GM21526 (cell line): ENCODE measurements at regions not wholly inside any gene's neighbourhood (a gene's known extent, or its start where the extent isn't known, plus 50 kb on each side); places are given as distances from the start of the nearest gene placed in this dataset.

Experiments used
- ATAC-seq: cut with Tn5 transposase; IDR thresholded peaks from one replicate; pipeline ENCODE4 v1.9.1; 2021; ENCODE audit warnings: moderate library complexity; ENCODE audit not compliant: unreplicated experiment, low FRiP score

GRCh38 chr12:58803908-58804307 lies 116.4 kb downstream of the LRIG3 start:
- ATAC-seq = no peak

GRCh38 chr12:58804749-58805148 lies 115.6 kb downstream of the LRIG3 start:
- ATAC-seq = no peak

GRCh38 chr12:58809064-58809607 lies 111.2 kb downstream of the LRIG3 start:
- ATAC-seq = no peak

GRCh38 chr12:58811346-58811745 lies 109.0 kb downstream of the LRIG3 start:
- ATAC-seq = no peak

GRCh38 chr12:58812214-58812613 lies 108.1 kb downstream of the LRIG3 start:
- ATAC-seq = no peak

- no peak for ATAC-seq
These were observed 106.3 kb downstream of the LRIG3 start for GRCh38 chr12:58814036-58814435.

GRCh38 chr12:58815235-58815634 lies 105.1 kb downstream of the LRIG3 start:
- ATAC-seq = no peak

- no peak for ATAC-seq
These were observed 101.8 kb downstream of the LRIG3 start for GRCh38 chr12:58818546-58818945.

- no peak for ATAC-seq
These were observed 101.0 kb downstream of the LRIG3 start for GRCh38 chr12:58819345-58819744.

GRCh38 chr12:58819985-58820384 lies 100.3 kb downstream of the LRIG3 start:
- no peak for ATAC-seq
